Activated naive CD8-positive, alpha-beta T cell treated with anti-CD3 and anti-CD28 coated beads, Interleukin-2, amount 50 U/mL, for 24 hours (primary cell): ENCODE measurements at regions not wholly inside any gene's neighbourhood (a gene's known extent, or its start where the extent isn't known, plus 50 kb on each side); places are given as distances from the start of the nearest gene placed in this dataset.
A peak's percentile ranks its signal among the peaks of the same experiment; 100 is the strongest.
"Not testable (repeated sequence)": the region's sequence is repeated elsewhere in the genome, so short reads cannot be mapped to it uniquely, and the experiment has no call there.

ENCODE experiments used
- ATAC-seq: fragments of 150-1000 bp; cut with Tn5 transposase; one replicate; pipeline ENCODE4 v1.10.0; 2021
- DNase-seq: peaks from one replicate; pipeline ENCODE4 v3.0.0; 2021
- H3K27ac Mint-ChIP-seq: one replicate; pipeline ENCODE4 v1.8.0; 2021; ENCODE audit warnings: mild to moderate bottlenecking, mixed read lengths
- H3K27me3 Mint-ChIP-seq: one replicate; pipeline ENCODE4 v1.8.0; 2021; ENCODE audit warnings: mixed read lengths
- H3K36me3 Mint-ChIP-seq: one replicate; pipeline ENCODE4 v1.8.0; 2021; ENCODE audit warnings: low read depth, mixed read lengths
- H3K4me1 Mint-ChIP-seq: one replicate; pipeline ENCODE4 v1.8.0; 2021; ENCODE audit warnings: mixed read lengths
- H3K4me3 Mint-ChIP-seq: one replicate; pipeline ENCODE4 v1.8.0; 2021; ENCODE audit warnings: mild to moderate bottlenecking, moderate library complexity, mixed read lengths
- H3K9me3 Mint-ChIP-seq: one replicate; pipeline ENCODE4 v1.8.0; 2021; ENCODE audit warnings: mixed read lengths

- Mint-ChIP-seq H3K36me3 (no peaks in the 10 kb centered on the region), H3K27ac (no peak overlapping the region), H3K4me3 (no peak overlapping the region), H3K27me3 (no peaks in the 10 kb centered on the region), H3K9me3 (peaks cover 34% of the 10 kb centered on the region), H3K4me1 (no peaks in the 10 kb centered on the region)
- no peak for DNase-seq
- no peak for ATAC-seq
Measured at GRCh38 chr5:125912028-125912427, 511.2 kb upstream of the GRAMD2B start.

- Mint-ChIP-seq H3K9me3 (peaks cover 34% of the 10 kb centered on the region), H3K36me3 (no peaks in the 10 kb centered on the region), H3K4me1 (no peaks in the 10 kb centered on the region), H3K27ac (no peak overlapping the region), H3K27me3 (no peaks in the 10 kb centered on the region), H3K4me3 (no peak overlapping the region)
- DNase-seq = no peak
- ATAC-seq = no peak
Measured at GRCh38 chr5:125913200-125913599, 510.0 kb upstream of the GRAMD2B start.

GRCh38 chr5:125914471-125914870, 508.7 kb upstream of the GRAMD2B start:
- DNase-seq = no peak
- no peak for ATAC-seq

DNA sequence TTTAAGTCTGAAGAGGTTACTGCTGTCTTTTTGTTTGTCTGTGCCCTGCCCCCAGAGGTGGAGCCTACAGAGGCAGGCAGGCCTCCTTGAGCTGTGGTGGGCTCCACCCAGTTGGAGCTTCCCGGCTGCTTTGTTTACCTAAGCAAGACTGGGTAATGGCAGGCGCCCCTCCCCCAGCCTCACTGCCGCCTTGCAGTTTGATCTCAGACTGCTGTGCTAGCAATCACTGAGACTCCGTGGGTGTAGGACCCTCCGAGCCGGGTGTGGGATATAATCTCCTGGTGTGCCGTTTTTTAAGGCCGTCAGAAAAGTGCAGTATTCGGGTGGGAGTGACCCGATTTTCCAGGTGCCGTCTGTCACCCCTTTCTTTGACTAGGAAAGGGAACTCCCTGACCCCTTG, 499.3 kb upstream of the GRAMD2B start:
- not testable (repeated sequence) for H3K9me3 Mint-ChIP-seq, H3K36me3 Mint-ChIP-seq, H3K4me1 Mint-ChIP-seq, ATAC-seq, H3K4me3 Mint-ChIP-seq, H3K27ac Mint-ChIP-seq, DNase-seq, H3K27me3 Mint-ChIP-seq

More at GRCh38 chr5:125914471-125914870, 508.7 kb upstream of the GRAMD2B start:
- no peaks in the 10 kb centered on the region for H3K36me3 Mint-ChIP-seq
- peaks cover 30% of the 10 kb centered on the region for H3K9me3 Mint-ChIP-seq
- H3K27ac Mint-ChIP-seq = no peak overlapping the region
- no peaks in the 10 kb centered on the region for H3K4me1 Mint-ChIP-seq
- H3K4me3 Mint-ChIP-seq = no peak overlapping the region
- no peaks in the 10 kb centered on the region for H3K27me3 Mint-ChIP-seq

- Mint-ChIP-seq H3K4me3 (no peak overlapping the region), H3K36me3 (no peaks in the 10 kb centered on the region), H3K27me3 (no peaks in the 10 kb centered on the region), H3K27ac (no peak overlapping the region), H3K4me1 (no peaks in the 10 kb centered on the region), H3K9me3 (peaks cover 14% of the 10 kb centered on the region)
- DNase-seq (no peak), ATAC-seq (no peak)
Measured at GRCh38 chr5:125926172-125926571, 497.0 kb upstream of the GRAMD2B start.

DNA sequence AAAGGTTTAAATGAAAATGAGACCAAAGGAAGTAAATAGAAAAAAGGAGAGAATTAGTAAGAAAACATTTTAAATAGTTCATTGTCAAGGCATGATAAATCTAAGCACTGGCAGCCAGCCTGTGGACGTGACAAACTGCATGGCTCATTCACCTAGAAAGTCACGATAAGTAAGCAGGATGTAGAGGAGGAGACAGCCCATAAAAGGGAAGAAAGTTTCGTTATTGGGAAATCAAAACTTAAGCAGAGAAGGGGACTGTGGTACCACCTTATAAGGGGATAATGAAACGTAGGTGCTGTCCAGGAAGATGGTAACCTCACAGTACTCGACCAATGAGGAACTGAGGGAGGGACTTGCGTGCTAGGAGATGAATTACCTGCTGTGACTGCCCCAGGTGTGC, 494.5 kb upstream of the GRAMD2B start:
- H3K27ac Mint-ChIP-seq = no peak overlapping the region
- no peaks in the 10 kb centered on the region for H3K36me3 Mint-ChIP-seq
- no peak for DNase-seq
- H3K4me3 Mint-ChIP-seq = no peak overlapping the region
- ATAC-seq = no peak
- no peaks in the 10 kb centered on the region for H3K4me1 Mint-ChIP-seq
- H3K9me3 Mint-ChIP-seq = peaks cover 15% of the 10 kb centered on the region
- no peaks in the 10 kb centered on the region for H3K27me3 Mint-ChIP-seq

GRCh38 chr5:125950012-125950615, 473.1 kb upstream of the GRAMD2B start:
- H3K9me3 Mint-ChIP-seq = peaks cover 4% of the 10 kb centered on the region
- DNase-seq (no peak), ATAC-seq (no peak)
- H3K4me1 Mint-ChIP-seq = no peaks in the 10 kb centered on the region
- no peaks in the 10 kb centered on the region for H3K27me3 Mint-ChIP-seq
- H3K36me3 Mint-ChIP-seq = no peaks in the 10 kb centered on the region
- H3K27ac Mint-ChIP-seq = no peak overlapping the region
- H3K4me3 Mint-ChIP-seq = no peak overlapping the region

DNA sequence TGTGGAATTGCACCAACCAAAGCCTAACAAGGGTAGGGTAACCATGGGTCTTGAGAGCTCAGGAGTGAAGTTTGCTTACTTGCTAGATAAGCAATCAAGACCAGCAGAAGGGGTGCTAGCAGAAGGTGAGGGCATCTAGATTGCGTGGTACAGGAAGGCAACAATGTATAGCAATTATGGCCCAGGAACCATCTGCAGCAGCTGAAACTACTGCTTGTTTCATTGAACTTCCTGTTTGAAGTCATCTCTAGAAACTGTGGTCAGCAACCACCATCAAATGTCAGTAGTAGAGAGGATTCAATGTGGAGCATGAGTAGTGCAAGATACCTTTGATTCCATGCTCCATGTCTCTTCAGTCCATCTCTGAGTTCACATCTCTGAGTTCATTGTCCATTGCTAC, 462.1 kb upstream of the GRAMD2B start:
- no peak overlapping the region for H3K4me3 Mint-ChIP-seq
- no peaks in the 10 kb centered on the region for H3K9me3 Mint-ChIP-seq
- H3K27ac Mint-ChIP-seq = no peak overlapping the region
- DNase-seq (no peak), ATAC-seq (peak; percentile 40)
- H3K4me1 Mint-ChIP-seq = no peaks in the 10 kb centered on the region
- no peaks in the 10 kb centered on the region for H3K36me3 Mint-ChIP-seq
- H3K27me3 Mint-ChIP-seq = no peaks in the 10 kb centered on the region

DNA sequence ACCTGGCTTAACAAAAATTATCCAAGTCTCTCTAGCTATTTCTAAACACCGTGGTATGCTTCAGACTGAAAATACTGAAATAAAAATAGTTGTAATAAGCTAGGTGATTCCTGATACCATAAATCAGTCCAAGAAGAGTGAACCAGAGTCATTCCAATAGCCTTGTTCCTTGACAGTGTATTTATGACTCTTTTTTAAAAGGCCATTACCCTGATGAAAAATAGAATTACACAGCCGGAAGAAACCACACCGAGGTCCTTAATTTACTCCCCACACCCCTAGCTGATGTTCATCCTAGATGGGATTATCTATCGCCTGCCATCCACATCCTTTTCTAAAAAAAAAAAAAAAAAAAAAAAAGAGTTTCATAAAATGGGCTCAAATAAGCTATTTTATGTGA, 457.6 kb upstream of the GRAMD2B start:
- no peaks in the 10 kb centered on the region for H3K36me3 Mint-ChIP-seq
- DNase-seq = no peak
- no peak overlapping the region for H3K27ac Mint-ChIP-seq
- no peaks in the 10 kb centered on the region for H3K4me1 Mint-ChIP-seq
- no peaks in the 10 kb centered on the region for H3K9me3 Mint-ChIP-seq
- H3K4me3 Mint-ChIP-seq = no peak overlapping the region
- ATAC-seq = no peak
- H3K27me3 Mint-ChIP-seq = no peaks in the 10 kb centered on the region

GRCh38 chr5:125967576-125967975, 455.6 kb upstream of the GRAMD2B start:
- DNase-seq = no peak
- Mint-ChIP-seq H3K27me3 (no peaks in the 10 kb centered on the region), H3K4me3 (no peak overlapping the region), H3K36me3 (no peaks in the 10 kb centered on the region), H3K9me3 (no peaks in the 10 kb centered on the region), H3K4me1 (no peaks in the 10 kb centered on the region), H3K27ac (no peak overlapping the region)
- no peak for ATAC-seq

GRCh38 chr5:125969011-125969813, 454.0 kb upstream of the GRAMD2B start:
- Mint-ChIP-seq H3K36me3 (no peaks in the 10 kb centered on the region), H3K4me3 (no peak overlapping the region), H3K27me3 (no peaks in the 10 kb centered on the region), H3K4me1 (no peaks in the 10 kb centered on the region), H3K27ac (no peak overlapping the region), H3K9me3 (no peaks in the 10 kb centered on the region)
- ATAC-seq (no peak), DNase-seq (no peak)

DNA sequence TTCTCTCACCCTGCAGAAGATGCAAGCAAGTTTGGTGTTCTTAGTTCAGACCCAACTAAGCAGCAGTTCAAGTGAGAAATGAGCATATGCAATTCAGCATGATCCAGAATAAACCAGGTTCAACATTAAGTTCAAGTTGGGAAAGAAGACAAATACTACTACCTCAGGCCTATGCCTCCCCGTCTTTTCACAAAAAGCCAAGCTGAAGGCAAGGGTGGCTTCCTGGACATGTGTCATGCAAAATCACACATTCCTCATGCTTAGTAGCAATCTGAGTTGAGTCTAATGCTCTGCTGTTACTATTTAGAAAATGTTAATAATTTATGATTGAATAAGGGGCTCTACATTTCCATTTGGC, 453.4 kb upstream of the GRAMD2B start:
- no peak overlapping the region for H3K27ac Mint-ChIP-seq
- DNase-seq (no peak), ATAC-seq (no peak)
- no peaks in the 10 kb centered on the region for H3K9me3 Mint-ChIP-seq
- no peaks in the 10 kb centered on the region for H3K36me3 Mint-ChIP-seq
- no peaks in the 10 kb centered on the region for H3K27me3 Mint-ChIP-seq
- no peaks in the 10 kb centered on the region for H3K4me1 Mint-ChIP-seq
- no peak overlapping the region for H3K4me3 Mint-ChIP-seq

- Mint-ChIP-seq H3K36me3 (no peaks in the 10 kb centered on the region), H3K27ac (no peak overlapping the region)
Measured at GRCh38 chr5:125970631-125971307, 452.4 kb upstream of the GRAMD2B start.

DNA sequence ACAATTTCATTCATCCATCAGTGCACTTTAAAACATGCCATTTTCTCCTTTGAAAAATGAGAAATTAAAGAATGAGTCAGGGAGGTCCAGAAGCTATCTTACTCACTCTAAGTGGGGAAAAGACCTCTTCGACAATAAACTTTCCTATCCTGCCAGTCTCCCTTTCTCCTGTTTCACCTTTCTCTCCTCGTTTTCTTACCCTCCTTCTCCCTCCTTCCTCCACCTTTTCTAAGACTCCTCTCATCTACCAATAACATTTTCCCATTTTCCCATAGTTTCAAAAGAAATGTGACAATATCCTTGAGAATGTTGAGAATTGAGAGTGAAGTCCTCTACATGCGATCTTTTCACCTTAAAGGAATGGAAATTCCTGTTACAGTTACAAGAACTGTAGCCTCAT, 450.5 kb upstream of the GRAMD2B start:
- Mint-ChIP-seq H3K4me1 (no peaks in the 10 kb centered on the region), H3K36me3 (no peaks in the 10 kb centered on the region), H3K27ac (no peak overlapping the region), H3K9me3 (no peaks in the 10 kb centered on the region), H3K4me3 (no peak overlapping the region), H3K27me3 (no peaks in the 10 kb centered on the region)
- DNase-seq = no peak
- ATAC-seq = no peak

More at GRCh38 chr5:125970631-125971307, 452.4 kb upstream of the GRAMD2B start:
- Mint-ChIP-seq H3K27me3 (no peaks in the 10 kb centered on the region), H3K4me3 (no peak overlapping the region), H3K4me1 (no peaks in the 10 kb centered on the region), H3K9me3 (no peaks in the 10 kb centered on the region)
- ATAC-seq = no peak
- DNase-seq = no peak

- Mint-ChIP-seq H3K4me3 (no peak overlapping the region), H3K27me3 (no peaks in the 10 kb centered on the region), H3K4me1 (no peaks in the 10 kb centered on the region), H3K9me3 (no peaks in the 10 kb centered on the region), H3K36me3 (no peaks in the 10 kb centered on the region), H3K27ac (no peak overlapping the region)
- ATAC-seq = no peak
- no peak for DNase-seq
Measured at GRCh38 chr5:125974679-125975078, 448.5 kb upstream of the GRAMD2B start.
